OCI-LY7 (cell line): ENCODE measurements at regions not wholly inside any gene's neighbourhood (a gene's known extent, or its start where the extent isn't known, plus 50 kb on each side); places are given as distances from the start of the nearest gene placed in this dataset.
"Not testable (repeated sequence)": the region's sequence is repeated elsewhere in the genome, so short reads cannot be mapped to it uniquely, and the experiment has no call there.

Experiments
- BruUV-seq: library from RNA; stranded (reverse); fragments of 400-500 nt; replicated peaks from 2 replicates; lab custom pipeline; 2021; lab: Mats Ljungman, UMichigan
- CTCF ChIA-PET: fragments of 300-600 bp; sonication (Branson Sonifier 250); formaldehyde crosslinking; loops from one replicate; lab custom pipeline; 2022; ENCODE audit warnings: antibody characterized with exemption; ENCODE audit not compliant: unreplicated experiment; lab: Charles Lee
- POLR2A ChIA-PET: fragments of 300-600 bp; sonication (Branson Sonifier 250); formaldehyde crosslinking; loops from one replicate; lab custom pipeline; 2022; ENCODE audit warnings: antibody characterized with exemption; lab: Charles Lee
- DNase-seq: peaks from one replicate; pipeline ENCODE4 v3.0.0-alpha.2; 2015; ENCODE audit warnings: low spot score
- H2AFZ ChIP-seq: fragments of 200-600 bp; sonication (generic), shearing (Covaris generic); 2 replicates; pipeline ENCODE4 v1.6.1; 2014; ENCODE audit warnings: mild to moderate bottlenecking, antibody characterized with exemption, low read length, moderate library complexity
- H3K27ac ChIP-seq: fragments of 200-600 bp; sonication (generic); 2 replicates; pipeline ENCODE4 v1.5.1; 2014; ENCODE audit warnings: mixed run types, low read depth, mild to moderate bottlenecking, moderate library complexity, low read length, inconsistent platforms; ENCODE audit not compliant: poor library complexity, severe bottlenecking
- H3K36me3 ChIP-seq: fragments of 200-600 bp; sonication (generic); 2 replicates; pipeline ENCODE4 v1.6.1; 2014; ENCODE audit warnings: mild to moderate bottlenecking, antibody characterized with exemption, low read length, moderate library complexity, mixed read lengths; ENCODE audit not compliant: insufficient read depth
- H3K4me1 ChIP-seq: fragments of 200-600 bp; sonication (generic); 2 replicates; pipeline ENCODE4 v1.5.1; 2014; ENCODE audit warnings: mild to moderate bottlenecking, low read length; ENCODE audit not compliant: insufficient read depth, poor library complexity, severe bottlenecking
- H3K4me2 ChIP-seq: fragments of 200-600 bp; sonication (generic); 2 replicates; pipeline ENCODE4 v1.6.1; 2014; ENCODE audit warnings: mild to moderate bottlenecking, low read length
- H3K4me3 ChIP-seq: fragments of 200-600 bp; sonication (generic); 2 replicates; pipeline ENCODE4 v1.5.1; 2014; ENCODE audit warnings: mild to moderate bottlenecking, low read depth, low read length; ENCODE audit not compliant: poor library complexity, severe bottlenecking
- H3K79me2 ChIP-seq: fragments of 200-600 bp; sonication (generic); 2 replicates; pipeline ENCODE4 v1.6.1; 2016; ENCODE audit warnings: low read depth, mild to moderate bottlenecking, low read length, moderate library complexity, mixed read lengths; ENCODE audit not compliant: insufficient read depth
- H3K9me2 ChIP-seq: fragments of 200-600 bp; sonication (generic); 2 replicates; pipeline ENCODE4 v1.6.1; 2016; ENCODE audit warnings: mild to moderate bottlenecking, low read length, mixed read lengths; ENCODE audit not compliant: insufficient read depth
- H3K9me3 ChIP-seq: fragments of 200-600 bp; sonication (generic); 2 replicates; pipeline ENCODE4 v1.6.1; 2014; ENCODE audit warnings: mild to moderate bottlenecking, mixed run types, low read length, mixed read lengths
- H4K20me1 ChIP-seq: fragments of 200-600 bp; sonication (generic); 2 replicates; pipeline ENCODE4 v1.6.1; 2014; ENCODE audit warnings: mild to moderate bottlenecking, antibody characterized with exemption, low read length, moderate library complexity, mixed read lengths; ENCODE audit not compliant: insufficient read depth
- EZH2phosphoT487 ChIP-seq: fragments of 200-600 bp; sonication (generic); IDR thresholded peaks from 2 replicates; pipeline ENCODE4 v1.6.1; 2018; ENCODE audit warnings: low read depth, borderline replicate concordance, mild to moderate bottlenecking, mixed run types, antibody characterized with exemption, low read length, moderate library complexity, mixed read lengths
- intact Hi-C: fragments of 100-400 bp; cut with micrococcal nuclease; formaldehyde crosslinking; loops from one replicate; pipeline ENCODE4 v1.10.0; 2022; ENCODE audit not compliant: unreplicated experiment
- TF ChIP-seq, protein P1 (sequence below): fragments of 200-600 bp; sonication (generic); conservative IDR thresholded peaks from 2 replicates; pipeline ENCODE4 v1.5.1; 2014; ENCODE audit warnings: mild to moderate bottlenecking, antibody characterized with exemption, low read length, moderate library complexity, mixed read lengths

DNA sequence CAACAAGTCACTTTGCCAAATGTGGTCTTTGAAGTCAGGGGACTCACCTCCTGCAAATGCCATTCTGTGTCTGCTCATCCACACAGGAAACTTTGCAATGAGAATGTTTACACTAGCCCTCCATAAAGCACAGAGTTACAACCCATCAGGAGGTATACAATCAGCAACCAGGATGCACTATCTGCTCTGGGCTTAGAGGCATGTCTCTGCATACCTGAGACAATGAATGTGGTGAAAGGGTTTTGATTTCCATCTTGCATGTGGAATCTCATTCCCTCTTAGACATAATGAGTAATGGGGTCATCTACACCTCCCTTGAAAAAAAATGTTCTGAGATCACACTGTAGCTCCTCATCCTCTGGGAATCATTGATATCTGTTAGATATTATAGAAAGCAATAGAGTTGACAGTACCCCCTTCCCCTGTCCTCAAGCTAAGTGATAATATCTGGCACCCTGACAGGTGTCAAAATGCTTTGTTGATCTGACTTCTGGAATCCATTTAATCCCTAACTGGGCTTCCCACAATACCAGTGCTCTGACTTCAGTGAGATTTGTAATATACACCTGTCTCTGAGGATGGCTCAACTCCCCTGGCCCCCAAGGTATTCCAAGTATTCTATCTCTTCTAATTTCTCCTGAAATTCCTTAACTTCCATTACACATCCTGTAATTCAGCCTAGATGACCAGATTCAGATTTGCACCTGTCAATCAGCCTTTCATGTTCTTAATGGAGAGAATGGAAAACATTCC, 163.4 kb upstream of the NLGN4Y start:
- no peaks in the 10 kb centered on the region for H3K4me1 ChIP-seq
- no TSS peak for BruUV-seq
- H3K9me2 ChIP-seq, result no peaks in the 10 kb centered on the region
- no peaks in the 10 kb centered on the region for H4K20me1 ChIP-seq
- ChIA-PET CTCF (no interaction called here), POLR2A (no interaction called here)
- no peaks in the 10 kb centered on the region for H3K9me3 ChIP-seq
- no peak overlapping the region for H3K4me2 ChIP-seq
- H3K36me3 ChIP-seq, result no peaks in the 10 kb centered on the region
- intact Hi-C loops, result no loop called here
- no peak overlapping the region for H3K4me3 ChIP-seq
- H3K27ac ChIP-seq, result no peak overlapping the region
- no peak overlapping the region for H2AFZ ChIP-seq
- DNase-seq, result no peak
- H3K79me2 ChIP-seq, result no peaks in the 10 kb centered on the region
- TF ChIP-seq, protein P1, sequence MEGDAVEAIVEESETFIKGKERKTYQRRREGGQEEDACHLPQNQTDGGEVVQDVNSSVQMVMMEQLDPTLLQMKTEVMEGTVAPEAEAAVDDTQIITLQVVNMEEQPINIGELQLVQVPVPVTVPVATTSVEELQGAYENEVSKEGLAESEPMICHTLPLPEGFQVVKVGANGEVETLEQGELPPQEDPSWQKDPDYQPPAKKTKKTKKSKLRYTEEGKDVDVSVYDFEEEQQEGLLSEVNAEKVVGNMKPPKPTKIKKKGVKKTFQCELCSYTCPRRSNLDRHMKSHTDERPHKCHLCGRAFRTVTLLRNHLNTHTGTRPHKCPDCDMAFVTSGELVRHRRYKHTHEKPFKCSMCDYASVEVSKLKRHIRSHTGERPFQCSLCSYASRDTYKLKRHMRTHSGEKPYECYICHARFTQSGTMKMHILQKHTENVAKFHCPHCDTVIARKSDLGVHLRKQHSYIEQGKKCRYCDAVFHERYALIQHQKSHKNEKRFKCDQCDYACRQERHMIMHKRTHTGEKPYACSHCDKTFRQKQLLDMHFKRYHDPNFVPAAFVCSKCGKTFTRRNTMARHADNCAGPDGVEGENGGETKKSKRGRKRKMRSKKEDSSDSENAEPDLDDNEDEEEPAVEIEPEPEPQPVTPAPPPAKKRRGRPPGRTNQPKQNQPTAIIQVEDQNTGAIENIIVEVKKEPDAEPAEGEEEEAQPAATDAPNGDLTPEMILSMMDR, result no peak
- TF ChIP-seq EZH2phosphoT487, result no peak

DNA sequence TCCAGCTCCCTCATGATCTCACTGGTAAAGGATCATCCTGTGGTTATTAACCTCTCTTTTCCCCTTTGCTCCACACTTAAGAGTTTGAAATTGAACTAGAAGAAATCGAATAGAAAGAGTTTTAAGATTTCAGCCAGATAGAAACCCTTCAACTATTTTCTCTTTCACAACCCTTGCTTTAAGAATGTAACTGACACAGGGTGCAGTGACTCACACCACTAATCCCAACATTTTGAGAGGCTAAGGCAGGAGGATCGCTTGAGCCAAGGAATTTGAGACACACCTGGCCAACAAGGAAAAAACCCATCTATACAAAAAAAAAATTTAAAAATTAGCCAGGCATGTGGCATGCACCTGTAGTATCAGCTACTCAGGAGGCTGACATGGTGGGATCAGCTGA, 150.7 kb upstream of the NLGN4Y start:
- intact Hi-C loops, result no loop called here
- TF ChIP-seq, protein P1, result no peak
- no peak for TF ChIP-seq EZH2phosphoT487
- H3K9me2 ChIP-seq, result no peaks in the 10 kb centered on the region
- H3K4me2 ChIP-seq, result no peak overlapping the region
- H3K4me1 ChIP-seq, result no peaks in the 10 kb centered on the region
- no peak for DNase-seq
- H3K4me3 ChIP-seq, result no peak overlapping the region
- BruUV-seq, result no TSS peak
- no peaks in the 10 kb centered on the region for H3K79me2 ChIP-seq
- POLR2A ChIA-PET, result no interaction called here
- no peaks in the 10 kb centered on the region for H4K20me1 ChIP-seq
- CTCF ChIA-PET, result no interaction called here
- H3K36me3 ChIP-seq, result no peaks in the 10 kb centered on the region
- H2AFZ ChIP-seq, result no peak overlapping the region
- H3K27ac ChIP-seq, result no peak overlapping the region
- H3K9me3 ChIP-seq, result no peaks in the 10 kb centered on the region

DNA sequence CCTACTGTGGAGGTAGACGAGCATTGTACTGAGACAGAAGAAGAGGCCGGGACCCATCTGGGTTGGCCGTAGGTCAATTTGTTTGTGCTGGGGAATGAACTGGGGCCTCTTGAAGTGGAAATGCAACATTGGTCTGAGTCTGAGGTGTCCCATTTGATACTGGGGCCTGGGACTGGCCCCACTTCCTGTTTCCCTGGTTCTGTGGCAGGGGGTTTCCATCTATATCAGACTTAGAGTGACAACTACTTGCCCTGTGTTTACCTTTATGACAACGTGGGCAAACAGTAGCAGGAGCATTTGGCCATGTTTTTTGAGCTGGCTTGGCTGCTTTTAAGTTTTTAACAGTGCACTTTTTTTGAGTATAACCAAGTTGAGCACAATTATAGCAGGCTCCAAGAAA, 146.1 kb upstream of the NLGN4Y start:
- DNase-seq, result no peak
- intact Hi-C loops, result no loop called here
- H3K4me3 ChIP-seq, result no peak overlapping the region

DNA sequence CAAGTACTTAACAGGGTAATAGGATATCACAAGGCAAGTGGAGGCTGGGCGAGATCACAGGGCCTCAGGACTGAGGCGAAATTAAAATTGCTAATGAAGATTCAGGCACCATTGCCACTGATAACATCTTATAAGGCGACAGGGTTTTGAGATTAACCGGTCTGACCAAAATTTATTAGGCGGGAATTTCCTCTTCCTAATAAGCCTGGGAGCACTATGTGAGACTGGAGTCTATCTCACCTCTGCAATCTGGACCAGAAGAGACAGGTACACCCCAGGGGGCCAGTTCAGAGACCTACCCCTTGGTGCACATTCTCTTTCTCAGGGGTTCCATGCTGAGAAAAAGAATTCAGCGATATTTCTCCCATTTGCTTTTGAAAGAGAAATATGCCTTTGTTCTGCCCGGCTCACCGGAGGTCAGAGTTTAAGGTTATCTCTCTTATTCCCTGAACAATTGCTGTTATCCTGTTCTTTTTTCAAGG, 113.7 kb upstream of the NLGN4Y start:
- CTCF ChIA-PET, DNase-seq, H3K36me3 ChIP-seq, BruUV-seq, H3K9me2 ChIP-seq, intact Hi-C loops, H3K4me3 ChIP-seq, H2AFZ ChIP-seq, POLR2A ChIA-PET, H3K4me1 ChIP-seq, H3K4me2 ChIP-seq, H3K27ac ChIP-seq, H3K9me3 ChIP-seq, H4K20me1 ChIP-seq, H3K79me2 ChIP-seq: not testable (repeated sequence)

More for the DNA sequence above, 146.1 kb upstream of the NLGN4Y start:
- CTCF ChIA-PET, result no interaction called here
- no peak for TF ChIP-seq EZH2phosphoT487
- TF ChIP-seq, protein P1, result no peak
- POLR2A ChIA-PET, result no interaction called here
- Histone ChIP-seq H3K27ac (no peak overlapping the region), H3K79me2 (no peaks in the 10 kb centered on the region), H3K36me3 (no peaks in the 10 kb centered on the region), H3K9me3 (no peaks in the 10 kb centered on the region), H3K9me2 (no peaks in the 10 kb centered on the region), H3K4me2 (no peak overlapping the region), H3K4me1 (no peaks in the 10 kb centered on the region), H4K20me1 (no peaks in the 10 kb centered on the region), H2AFZ (no peak overlapping the region)
- no TSS peak for BruUV-seq
